OCI-LY7 (cell line): ENCODE measurements at regions not wholly inside any gene's neighbourhood (a gene's known extent, or its start where the extent isn't known, plus 50 kb on each side); places are given as distances from the start of the nearest gene placed in this dataset.

Experiments
- BruUV-seq: library from RNA; stranded (reverse); fragments of 400-500 nt; replicated peaks from 2 replicates; lab custom pipeline; 2021; lab: Mats Ljungman, UMichigan
- CTCF ChIA-PET: fragments of 300-600 bp; sonication (Branson Sonifier 250); formaldehyde crosslinking; loops from one replicate; lab custom pipeline; 2022; ENCODE audit warnings: antibody characterized with exemption; ENCODE audit not compliant: unreplicated experiment; lab: Charles Lee
- POLR2A ChIA-PET: fragments of 300-600 bp; sonication (Branson Sonifier 250); formaldehyde crosslinking; loops from one replicate; lab custom pipeline; 2022; ENCODE audit warnings: antibody characterized with exemption; lab: Charles Lee
- DNase-seq: peaks from one replicate; pipeline ENCODE4 v3.0.0-alpha.2; 2015; ENCODE audit warnings: low spot score
- H2AFZ ChIP-seq: fragments of 200-600 bp; sonication (generic), shearing (Covaris generic); 2 replicates; pipeline ENCODE4 v1.6.1; 2014; ENCODE audit warnings: mild to moderate bottlenecking, antibody characterized with exemption, low read length, moderate library complexity
- H3K27ac ChIP-seq: fragments of 200-600 bp; sonication (generic); 2 replicates; pipeline ENCODE4 v1.5.1; 2014; ENCODE audit warnings: mixed run types, low read depth, mild to moderate bottlenecking, moderate library complexity, low read length, inconsistent platforms; ENCODE audit not compliant: poor library complexity, severe bottlenecking
- H3K36me3 ChIP-seq: fragments of 200-600 bp; sonication (generic); 2 replicates; pipeline ENCODE4 v1.6.1; 2014; ENCODE audit warnings: mild to moderate bottlenecking, antibody characterized with exemption, low read length, moderate library complexity, mixed read lengths; ENCODE audit not compliant: insufficient read depth
- H3K4me1 ChIP-seq: fragments of 200-600 bp; sonication (generic); 2 replicates; pipeline ENCODE4 v1.5.1; 2014; ENCODE audit warnings: mild to moderate bottlenecking, low read length; ENCODE audit not compliant: insufficient read depth, poor library complexity, severe bottlenecking
- H3K4me2 ChIP-seq: fragments of 200-600 bp; sonication (generic); 2 replicates; pipeline ENCODE4 v1.6.1; 2014; ENCODE audit warnings: mild to moderate bottlenecking, low read length
- H3K4me3 ChIP-seq: fragments of 200-600 bp; sonication (generic); 2 replicates; pipeline ENCODE4 v1.5.1; 2014; ENCODE audit warnings: mild to moderate bottlenecking, low read depth, low read length; ENCODE audit not compliant: poor library complexity, severe bottlenecking
- H3K79me2 ChIP-seq: fragments of 200-600 bp; sonication (generic); 2 replicates; pipeline ENCODE4 v1.6.1; 2016; ENCODE audit warnings: low read depth, mild to moderate bottlenecking, low read length, moderate library complexity, mixed read lengths; ENCODE audit not compliant: insufficient read depth
- H3K9me2 ChIP-seq: fragments of 200-600 bp; sonication (generic); 2 replicates; pipeline ENCODE4 v1.6.1; 2016; ENCODE audit warnings: mild to moderate bottlenecking, low read length, mixed read lengths; ENCODE audit not compliant: insufficient read depth
- H3K9me3 ChIP-seq: fragments of 200-600 bp; sonication (generic); 2 replicates; pipeline ENCODE4 v1.6.1; 2014; ENCODE audit warnings: mild to moderate bottlenecking, mixed run types, low read length, mixed read lengths
- H4K20me1 ChIP-seq: fragments of 200-600 bp; sonication (generic); 2 replicates; pipeline ENCODE4 v1.6.1; 2014; ENCODE audit warnings: mild to moderate bottlenecking, antibody characterized with exemption, low read length, moderate library complexity, mixed read lengths; ENCODE audit not compliant: insufficient read depth
- CTCF ChIP-seq: fragments of 200-600 bp; sonication (generic); conservative IDR thresholded peaks from 2 replicates; pipeline ENCODE4 v1.5.1; 2014; ENCODE audit warnings: mild to moderate bottlenecking, antibody characterized with exemption, low read length, moderate library complexity, mixed read lengths
- EZH2phosphoT487 ChIP-seq: fragments of 200-600 bp; sonication (generic); IDR thresholded peaks from 2 replicates; pipeline ENCODE4 v1.6.1; 2018; ENCODE audit warnings: low read depth, borderline replicate concordance, mild to moderate bottlenecking, mixed run types, antibody characterized with exemption, low read length, moderate library complexity, mixed read lengths
- intact Hi-C: fragments of 100-400 bp; cut with micrococcal nuclease; formaldehyde crosslinking; loops from one replicate; pipeline ENCODE4 v1.10.0; 2022; ENCODE audit not compliant: unreplicated experiment

- TF ChIP-seq EZH2phosphoT487 (no peak), CTCF (no peak)
- no peak overlapping the region for H2AFZ ChIP-seq
- DNase-seq, result no peak
- H3K9me2 ChIP-seq, result no peaks in the 10 kb centered on the region
- POLR2A ChIA-PET, result interaction anchor here (0.7 kb wide), 1 partner anchor 9 kb away, joined by 3 read pairs; no protein-coding TSS in a partner anchor
- BruUV-seq, result no TSS peak
- no peaks in the 10 kb centered on the region for H3K9me3 ChIP-seq
- intact Hi-C loops, result loop anchor here (5.0 kb wide), 2 partner anchors 83 to 153 kb away; no protein-coding TSS in a partner anchor
- H3K36me3 ChIP-seq, result no peaks in the 10 kb centered on the region
- CTCF ChIA-PET, result no interaction called here
- no peaks in the 10 kb centered on the region for H3K4me1 ChIP-seq
- H4K20me1 ChIP-seq, result no peaks in the 10 kb centered on the region
- H3K27ac ChIP-seq, result no peak overlapping the region
- H3K4me2 ChIP-seq, result no peak overlapping the region
- H3K79me2 ChIP-seq, result no peaks in the 10 kb centered on the region
- no peak overlapping the region for H3K4me3 ChIP-seq
These were observed 411.0 kb upstream of the TGFBR2 start for GRCh38 chr3:30195352-30195751.

- no peak overlapping the region for H3K27ac ChIP-seq
- intact Hi-C loops, result loop anchor here (5.0 kb wide), 2 partner anchors 86 to 156 kb away; no protein-coding TSS in a partner anchor
- no peak for TF ChIP-seq CTCF
- no peak for TF ChIP-seq EZH2phosphoT487
- no TSS peak for BruUV-seq
- H3K4me3 ChIP-seq, result no peak overlapping the region
- no peaks in the 10 kb centered on the region for H3K36me3 ChIP-seq
- H3K79me2 ChIP-seq, result no peaks in the 10 kb centered on the region
- no peaks in the 10 kb centered on the region for H4K20me1 ChIP-seq
- H2AFZ ChIP-seq, result no peak overlapping the region
- no peaks in the 10 kb centered on the region for H3K4me1 ChIP-seq
- no peaks in the 10 kb centered on the region for H3K9me3 ChIP-seq
- CTCF ChIA-PET, result interaction anchor here (0.5 kb wide), 1 partner anchor 64 kb away, joined by 3 read pairs; no protein-coding TSS in a partner anchor
- no peak overlapping the region for H3K4me2 ChIP-seq
- POLR2A ChIA-PET, result interaction anchor here (0.5 to 1.5 kb wide), 8 partner anchors 12 to 197 kb away, joined by 3 to 6 read pairs (median 3); no protein-coding TSS in a partner anchor
- DNase-seq, result no peak
- no peaks in the 10 kb centered on the region for H3K9me2 ChIP-seq
These were observed 408.2 kb upstream of the TGFBR2 start for GRCh38 chr3:30198162-30198561.

GRCh38 chr3:30199096-30199759 is 407.2 kb upstream of the TGFBR2 start:
- TF ChIP-seq EZH2phosphoT487 (no peak), CTCF (peak; percentile 98)
- Histone ChIP-seq H4K20me1 (no peaks in the 10 kb centered on the region), H3K9me3 (no peaks in the 10 kb centered on the region), H3K36me3 (no peaks in the 10 kb centered on the region), H3K27ac (no peak overlapping the region), H3K79me2 (no peaks in the 10 kb centered on the region), H3K4me2 (no peak overlapping the region), H3K4me1 (no peaks in the 10 kb centered on the region), H3K9me2 (no peaks in the 10 kb centered on the region), H2AFZ (no peak overlapping the region), H3K4me3 (no peak overlapping the region)
- no TSS peak for BruUV-seq
- DNase-seq, result peak; percentile 64
- intact Hi-C loops, result loop anchor here (1.0 to 5.0 kb wide), 4 partner anchors 87 to 494 kb away; no protein-coding TSS in a partner anchor
- ChIA-PET POLR2A (interaction anchor here (0.8 to 1.2 kb wide), 4 partner anchors 11 to 494 kb away, joined by 3 to 4 read pairs (median 4); no protein-coding TSS in a partner anchor), CTCF (interaction anchor here (0.6 kb wide), 1 partner anchor 44 kb away, joined by 3 read pairs; no protein-coding TSS in a partner anchor)
